HCT116 (cell line): ENCODE measurements at regions not wholly inside any gene's neighbourhood (a gene's known extent, or its start where the extent isn't known, plus 50 kb on each side); places are given as distances from the start of the nearest gene placed in this dataset.

Experiments used
- ATAC-seq: fragments of 200-7000 bp; cut with Tn5 transposase; 2 replicates; pipeline ENCODE4 v1.9.1; 2020; ENCODE audit warnings: mild to moderate bottlenecking, moderate library complexity
- BruUV-seq: library from RNA; stranded (reverse); fragments of 400-500 nt; replicated peaks from 2 replicates; lab custom pipeline; 2021; lab: Mats Ljungman, UMichigan
- CTCF ChIA-PET: fragments of 300-600 bp; sonication (Branson Sonifier 250); formaldehyde crosslinking; loops from one replicate; lab custom pipeline; 2021; ENCODE audit warnings: antibody characterized with exemption; lab: Charles Lee
- POLR2A ChIA-PET: fragments of 300-600, 350-600 bp; sonication (Branson Sonifier 250); formaldehyde crosslinking; loops from one replicate; lab custom pipeline; 2021; ENCODE audit warnings: antibody characterized with exemption; lab: Charles Lee
- RAD21 ChIA-PET, 2 experiments: fragments of 300-600 bp; sonication (Branson Sonifier 250); formaldehyde crosslinking; loops; one replicate each; lab custom pipeline; 2023; ENCODE audit warnings: low total read pairs in 2 of 2; ENCODE audit not compliant: uncharacterized antibody in 2 of 2, unreplicated experiment in 2 of 2, low non-redundant PET in 1 of 2; lab: Charles Lee
- DNase-seq: peaks from one replicate; pipeline ENCODE4 v3.0.0-alpha.2; 2010; ENCODE audit warnings: low read depth, low spot score
- H2AFZ ChIP-seq: fragments of 200-600 bp; shearing (Covaris generic), sonication (generic); 2 replicates; pipeline ENCODE4 v1.6.1; 2017; ENCODE audit warnings: low read depth, mixed run types, mixed read lengths, antibody characterized with exemption, low read length; ENCODE audit not compliant: poor library complexity, severe bottlenecking
- H3K27ac ChIP-seq: 2 replicates; pipeline ENCODE4 v1.5.1; 2012; ENCODE audit warnings: low read depth, low read length
- H3K27me3 ChIP-seq: fragments of 200-600 bp; sonication (generic); 2 replicates; pipeline ENCODE4 v1.6.1; 2016; ENCODE audit warnings: mixed run types, low read length, mixed read lengths; ENCODE audit not compliant: insufficient read depth
- H3K36me3 ChIP-seq, 2 experiments: fragments of 200-500 bp in 1 of 2; fragments of 200-600 bp in 1 of 2; sonication (Bioruptor generic) in 1 of 2; sonication (generic) in 1 of 2; 2 replicates each; pipeline versions ENCODE4 v1.5.1 to v1.6.1; 2014 to 2016; ENCODE audit warnings: low read length in 2 of 2, inconsistent platforms in 1 of 2, mixed read lengths in 1 of 2, mixed run types in 1 of 2; ENCODE audit not compliant: insufficient read depth in 2 of 2, control insufficient read depth in 1 of 2
- H3K4me1 ChIP-seq, 2 experiments: fragments of 200-600 bp in 1 of 2; sonication (generic) in 1 of 2; 2 replicates each; pipeline versions ENCODE4 v1.5.1 to v1.6.1; 2012 to 2017; ENCODE audit warnings: low read length in 2 of 2, inconsistent platforms in 1 of 2, mild to moderate bottlenecking in 1 of 2, mixed read lengths in 1 of 2, mixed run types in 1 of 2, moderate library complexity in 1 of 2; ENCODE audit not compliant: insufficient read depth in 2 of 2, control insufficient read depth in 1 of 2
- H3K4me2 ChIP-seq: fragments of 200-600 bp; sonication (generic); 2 replicates; pipeline ENCODE4 v1.6.1; 2017; ENCODE audit warnings: mixed run types, low read length, mixed read lengths
- H3K4me3 ChIP-seq, 2 experiments: fragments of 200-600 bp in 1 of 2; sonication (generic) in 1 of 2; replicated peaks in 1 of 2; 2 replicates each; pipeline ENCODE4 v1.5.1; 2011 to 2016; ENCODE audit warnings: low read length in 2 of 2, control low read depth in 1 of 2, low read depth in 1 of 2, mild to moderate bottlenecking in 1 of 2, mixed read lengths in 1 of 2, mixed run types in 1 of 2
- H3K79me2 ChIP-seq: fragments of 200-600 bp; sonication (generic); 2 replicates; pipeline ENCODE4 v1.6.1; 2017; ENCODE audit warnings: mild to moderate bottlenecking, mixed run types, low read length, moderate library complexity, mixed read lengths; ENCODE audit not compliant: insufficient read depth
- H3K9ac ChIP-seq: fragments of 200-600 bp; sonication (generic); 2 replicates; pipeline ENCODE4 v1.6.1; 2016; ENCODE audit warnings: low read length, mixed read lengths
- H3K9me2 ChIP-seq: fragments of 200-600 bp; sonication (generic), shearing (Covaris generic); 2 replicates; pipeline ENCODE4 v1.6.1; 2017; ENCODE audit warnings: mixed run types, mild to moderate bottlenecking, moderate library complexity; ENCODE audit not compliant: insufficient read depth
- H3K9me3 ChIP-seq, 2 experiments: fragments of 200-500 bp in 1 of 2; fragments of 200-600 bp in 1 of 2; sonication (Bioruptor generic) in 1 of 2; sonication (generic) in 1 of 2; 2 replicates each; pipeline ENCODE4 v1.6.1; 2014 to 2017; ENCODE audit warnings: low read length in 2 of 2, mixed read lengths in 2 of 2, inconsistent platforms in 1 of 2, low read depth in 1 of 2, mild to moderate bottlenecking in 1 of 2, mixed run types in 1 of 2, moderate library complexity in 1 of 2; ENCODE audit not compliant: control insufficient read depth in 1 of 2, insufficient read depth in 1 of 2
- H4K20me1 ChIP-seq: fragments of 200-600 bp; sonication (generic), shearing (Covaris generic); 2 replicates; pipeline ENCODE4 v1.6.1; 2017; ENCODE audit warnings: mixed run types, mild to moderate bottlenecking, moderate library complexity; ENCODE audit not compliant: insufficient read depth
- ATF3 ChIP-seq: IDR thresholded peaks from 2 replicates; pipeline ENCODE4 v1.6.1; 2012
- CEBPB ChIP-seq: IDR thresholded peaks from 2 replicates; pipeline ENCODE4 v1.6.1; 2012; ENCODE audit warnings: low read depth
- CTCF ChIP-seq, 3 experiments: fragments of 200-600 bp in 1 of 3; sonication (generic) in 1 of 3; IDR thresholded peaks in 2 of 3; conservative IDR thresholded peaks in 1 of 3; 2 replicates each; pipeline ENCODE4 v1.5.1; 2012 to 2017; ENCODE audit warnings: low read depth in 2 of 3, low read length in 2 of 3, antibody characterized with exemption in 1 of 3, borderline replicate concordance in 1 of 3, control low read depth in 1 of 3, mild to moderate bottlenecking in 1 of 3, mixed read lengths in 1 of 3, mixed run types in 1 of 3, moderate library complexity in 1 of 3; ENCODE audit not compliant: insufficient read depth in 1 of 3
- EGR1 ChIP-seq: IDR thresholded peaks from 2 replicates; pipeline ENCODE4 v1.6.1; 2012; ENCODE audit warnings: low read depth
- ELF1 ChIP-seq: IDR thresholded peaks from 2 replicates; pipeline ENCODE4 v1.6.1; 2012; ENCODE audit warnings: low read depth, borderline replicate concordance
- EZH2 ChIP-seq: fragments of 200-600 bp; sonication (generic); IDR thresholded peaks from 2 replicates; pipeline ENCODE4 v1.6.1; 2017; ENCODE audit warnings: antibody characterized with exemption, mixed run types
- FOSL1 ChIP-seq: IDR thresholded peaks from 2 replicates; pipeline ENCODE4 v1.6.1; 2012; ENCODE audit warnings: low read depth
- JUND ChIP-seq: IDR thresholded peaks from 2 replicates; pipeline ENCODE4 v1.6.1; 2012
- POLR2A ChIP-seq: IDR thresholded peaks from 2 replicates; pipeline ENCODE4 v1.7.0; 2011; ENCODE audit warnings: borderline replicate concordance; ENCODE audit not compliant: insufficient read depth, insufficient read length; ENCODE audit errors: extremely low read depth
- POLR2AphosphoS5 ChIP-seq: IDR thresholded peaks from 2 replicates; pipeline ENCODE4 v1.6.1; 2011; ENCODE audit warnings: mild to moderate bottlenecking, low read depth, low read length, moderate library complexity
- SP1 ChIP-seq: IDR thresholded peaks from 2 replicates; pipeline ENCODE4 v1.6.1; 2012; ENCODE audit warnings: low read depth
- intact Hi-C: fragments of 100-400 bp; cut with micrococcal nuclease; formaldehyde crosslinking; loops from 2 replicates; pipeline ENCODE4 v1.10.0; 2022
- TF ChIP-seq, protein P1 (sequence below): IDR thresholded peaks from 2 replicates; pipeline ENCODE4 v1.6.1; 2012; ENCODE audit warnings: low read depth

DNA sequence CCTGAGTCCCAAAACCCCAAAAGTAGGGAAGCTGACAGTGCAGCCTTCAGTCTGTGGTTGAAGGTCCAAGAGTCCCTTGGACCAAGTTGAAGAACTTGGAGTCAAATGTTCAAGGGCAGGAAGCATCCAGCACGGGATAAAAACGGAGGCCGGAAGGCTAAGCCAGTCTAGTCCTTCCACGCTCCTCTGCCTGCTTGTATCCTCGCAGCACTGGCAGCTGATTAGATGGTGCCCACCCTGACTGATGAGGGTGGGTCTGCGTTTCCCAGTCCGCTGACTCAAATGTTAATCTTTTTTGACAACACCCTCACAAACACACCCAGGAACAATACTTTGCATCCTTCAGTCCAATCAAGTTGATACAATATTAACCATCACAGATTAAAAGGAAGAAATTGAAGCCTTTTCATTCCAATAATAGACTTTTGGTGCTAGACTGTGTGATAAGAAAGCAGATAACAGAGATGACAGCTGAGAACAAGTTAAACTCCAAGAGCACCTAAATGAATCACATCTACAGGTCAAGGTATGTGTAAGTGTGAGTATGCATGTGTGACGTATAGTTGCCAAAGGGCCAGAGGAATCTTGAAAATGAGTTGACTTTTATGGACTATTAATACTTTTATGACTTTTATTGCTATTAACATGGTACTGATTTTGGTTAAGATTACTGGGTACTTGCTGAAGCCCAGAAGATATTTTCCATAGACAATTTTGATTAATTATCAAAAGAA lies 933.5 kb upstream of the SOX9 start:
- Histone ChIP-seq H2AFZ (no peak overlapping the region), H3K9ac (no peak overlapping the region), H3K36me3 (no peaks in the 10 kb centered on the region), H3K27me3 (no peaks in the 10 kb centered on the region), H3K9me3 (no peaks in the 10 kb centered on the region), H3K79me2 (no peaks in the 10 kb centered on the region), H3K4me3 (no peak overlapping the region), H3K4me2 (no peak overlapping the region), H3K4me1 (peaks cover 3 to 20% of the 10 kb centered on the region in 2 experiments; a peak in 3 of 4 replicates), H3K9me2 (no peaks in the 10 kb centered on the region), H3K27ac (no peak overlapping the region), H4K20me1 (no peaks in the 10 kb centered on the region)
- intact Hi-C loops: no loop called here
- no peak for ATAC-seq
- ChIA-PET CTCF (no interaction called here), RAD21 (no interaction called here), POLR2A (no interaction called here)
- TF ChIP-seq FOSL1: no peak
- TF ChIP-seq ATF3: no peak
- no peak for TF ChIP-seq ELF1
- no peak for TF ChIP-seq SP1
- no peak for TF ChIP-seq JUND
- TF ChIP-seq EGR1: no peak
- TF ChIP-seq POLR2AphosphoS5: no peak
- TF ChIP-seq EZH2: no peak
- TF ChIP-seq CEBPB: no peak
- TF ChIP-seq, protein P1, sequence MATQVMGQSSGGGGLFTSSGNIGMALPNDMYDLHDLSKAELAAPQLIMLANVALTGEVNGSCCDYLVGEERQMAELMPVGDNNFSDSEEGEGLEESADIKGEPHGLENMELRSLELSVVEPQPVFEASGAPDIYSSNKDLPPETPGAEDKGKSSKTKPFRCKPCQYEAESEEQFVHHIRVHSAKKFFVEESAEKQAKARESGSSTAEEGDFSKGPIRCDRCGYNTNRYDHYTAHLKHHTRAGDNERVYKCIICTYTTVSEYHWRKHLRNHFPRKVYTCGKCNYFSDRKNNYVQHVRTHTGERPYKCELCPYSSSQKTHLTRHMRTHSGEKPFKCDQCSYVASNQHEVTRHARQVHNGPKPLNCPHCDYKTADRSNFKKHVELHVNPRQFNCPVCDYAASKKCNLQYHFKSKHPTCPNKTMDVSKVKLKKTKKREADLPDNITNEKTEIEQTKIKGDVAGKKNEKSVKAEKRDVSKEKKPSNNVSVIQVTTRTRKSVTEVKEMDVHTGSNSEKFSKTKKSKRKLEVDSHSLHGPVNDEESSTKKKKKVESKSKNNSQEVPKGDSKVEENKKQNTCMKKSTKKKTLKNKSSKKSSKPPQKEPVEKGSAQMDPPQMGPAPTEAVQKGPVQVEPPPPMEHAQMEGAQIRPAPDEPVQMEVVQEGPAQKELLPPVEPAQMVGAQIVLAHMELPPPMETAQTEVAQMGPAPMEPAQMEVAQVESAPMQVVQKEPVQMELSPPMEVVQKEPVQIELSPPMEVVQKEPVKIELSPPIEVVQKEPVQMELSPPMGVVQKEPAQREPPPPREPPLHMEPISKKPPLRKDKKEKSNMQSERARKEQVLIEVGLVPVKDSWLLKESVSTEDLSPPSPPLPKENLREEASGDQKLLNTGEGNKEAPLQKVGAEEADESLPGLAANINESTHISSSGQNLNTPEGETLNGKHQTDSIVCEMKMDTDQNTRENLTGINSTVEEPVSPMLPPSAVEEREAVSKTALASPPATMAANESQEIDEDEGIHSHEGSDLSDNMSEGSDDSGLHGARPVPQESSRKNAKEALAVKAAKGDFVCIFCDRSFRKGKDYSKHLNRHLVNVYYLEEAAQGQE: no peak
- no peak for TF ChIP-seq POLR2A
- no peak for TF ChIP-seq CTCF (IDR thresholded peaks at IDR 0.05 in 2 of 3, conservative IDR thresholded peaks at IDR 0.05 in 1 of 3; ENCODE audit: borderline replicate concordance in 1 of 3, insufficient read depth in 1 of 3, low read depth in 2 of 3, low read length in 2 of 3)
- DNase-seq: no peak
- BruUV-seq: no TSS peak
